Peyer's patch (tissue), 4 donors: ENCODE measurements at regions not wholly inside any gene's neighbourhood (a gene's known extent, or its start where the extent isn't known, plus 50 kb on each side); places are given as distances from the start of the nearest gene placed in this dataset.

Experiments used
- DNase-seq, 3 donors: peaks; one replicate each; pipeline ENCODE4 v3.0.0-alpha.2; 2017 to 2019
- H3K27ac ChIP-seq, 4 donors: fragments of 200-600 bp; sonication (generic); one replicate each; pipeline ENCODE4 v1.5.1; 2016 to 2019
- H3K27me3 ChIP-seq, 2 donors: fragments of 200-600 bp; sonication (generic); one replicate each; pipeline ENCODE4 v1.5.1; 2019
- H3K36me3 ChIP-seq, 3 donors: fragments of 200-600 bp; sonication (generic); one replicate each; pipeline ENCODE4 v1.5.1; 2016 to 2019
- H3K4me1 ChIP-seq, 4 donors: fragments of 200-600 bp; sonication (generic); one replicate each; pipeline ENCODE4 v1.5.1; 2016 to 2019
- H3K4me3 ChIP-seq, 4 donors: fragments of 200-600 bp; sonication (generic); 1 replicate in 3 of 4; 2 replicates in 1 of 4; pipeline ENCODE4 v1.5.1; 2016 to 2019; ENCODE audit warnings: mild to moderate bottlenecking in 1 of 4
- H3K9me3 ChIP-seq, 4 donors: fragments of 200-600 bp; sonication (generic); one replicate each; pipeline ENCODE4 v1.5.1; 2016 to 2019; ENCODE audit warnings: mild to moderate bottlenecking in 1 of 4
- POLR2A ChIP-seq, 2 donors: fragments of 450-650 bp; IDR thresholded peaks; one replicate each; pipeline ENCODE4 v1.5.1; 2017; ENCODE audit warnings: antibody characterized with exemption in 2 of 2, mild to moderate bottlenecking in 2 of 2, moderate library complexity in 2 of 2
- TF ChIP-seq, protein P1 (sequence below), 6 experiments: fragments of 450-650 bp in 4 of 6; fragments of 200-600 bp in 2 of 6; sonication (generic) in 1 of 6; IDR thresholded peaks; one replicate each; pipeline ENCODE4 v1.5.1; 2017 to 2019; ENCODE audit warnings: antibody characterized with exemption in 6 of 6, mild to moderate bottlenecking in 3 of 6, moderate library complexity in 1 of 6

- Histone ChIP-seq H3K27me3 (no peaks in the 10 kb centered on the region), H3K9me3 (no peaks in the 10 kb centered on the region), H3K36me3 (no peaks in the 10 kb centered on the region), H3K27ac (no peak overlapping the region), H3K4me1 (no peaks in the 10 kb centered on the region), H3K4me3 (no peak overlapping the region)
- no peak for DNase-seq
- TF ChIP-seq, protein P1, sequence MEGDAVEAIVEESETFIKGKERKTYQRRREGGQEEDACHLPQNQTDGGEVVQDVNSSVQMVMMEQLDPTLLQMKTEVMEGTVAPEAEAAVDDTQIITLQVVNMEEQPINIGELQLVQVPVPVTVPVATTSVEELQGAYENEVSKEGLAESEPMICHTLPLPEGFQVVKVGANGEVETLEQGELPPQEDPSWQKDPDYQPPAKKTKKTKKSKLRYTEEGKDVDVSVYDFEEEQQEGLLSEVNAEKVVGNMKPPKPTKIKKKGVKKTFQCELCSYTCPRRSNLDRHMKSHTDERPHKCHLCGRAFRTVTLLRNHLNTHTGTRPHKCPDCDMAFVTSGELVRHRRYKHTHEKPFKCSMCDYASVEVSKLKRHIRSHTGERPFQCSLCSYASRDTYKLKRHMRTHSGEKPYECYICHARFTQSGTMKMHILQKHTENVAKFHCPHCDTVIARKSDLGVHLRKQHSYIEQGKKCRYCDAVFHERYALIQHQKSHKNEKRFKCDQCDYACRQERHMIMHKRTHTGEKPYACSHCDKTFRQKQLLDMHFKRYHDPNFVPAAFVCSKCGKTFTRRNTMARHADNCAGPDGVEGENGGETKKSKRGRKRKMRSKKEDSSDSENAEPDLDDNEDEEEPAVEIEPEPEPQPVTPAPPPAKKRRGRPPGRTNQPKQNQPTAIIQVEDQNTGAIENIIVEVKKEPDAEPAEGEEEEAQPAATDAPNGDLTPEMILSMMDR (IDR thresholded peaks at IDR 0.05), result no peak
- no peak for TF ChIP-seq POLR2A (IDR thresholded peaks at IDR 0.05)
These were observed 89.8 kb upstream of the PODXL start for GRCh38 chr7:131646203-131646602.

DNA sequence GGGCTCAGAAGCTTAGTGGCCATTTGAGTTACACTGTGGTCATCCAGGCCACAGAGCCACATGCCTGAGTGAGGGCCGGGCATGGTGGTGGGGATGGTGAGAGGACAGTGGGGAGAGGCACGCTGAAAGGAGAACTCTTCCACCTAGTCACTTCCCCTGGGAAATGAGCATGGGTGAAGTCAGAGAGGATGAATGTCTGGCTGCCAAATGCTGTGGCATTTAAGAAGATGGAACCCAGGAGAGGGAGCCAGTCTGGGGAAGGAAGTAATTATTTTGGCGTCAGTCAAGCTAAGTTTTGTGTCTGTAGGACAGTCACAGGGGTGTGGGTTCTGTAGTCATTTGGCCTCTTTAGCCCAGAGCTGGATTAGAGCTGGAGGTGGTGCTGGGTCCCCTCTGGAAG is 86.0 kb upstream of the PODXL start:
- no peak for DNase-seq
- no peak overlapping the region for H3K27ac ChIP-seq
- H3K9me3 ChIP-seq, result no peaks in the 10 kb centered on the region
- H3K4me1 ChIP-seq, result no peaks in the 10 kb centered on the region
- H3K36me3 ChIP-seq, result no peaks in the 10 kb centered on the region
- H3K4me3 ChIP-seq, result no peak overlapping the region
- TF ChIP-seq, protein P1 (IDR thresholded peaks at IDR 0.05), result no peak
- TF ChIP-seq POLR2A (IDR thresholded peaks at IDR 0.05), result no peak
- H3K27me3 ChIP-seq, result no peaks in the 10 kb centered on the region

DNA sequence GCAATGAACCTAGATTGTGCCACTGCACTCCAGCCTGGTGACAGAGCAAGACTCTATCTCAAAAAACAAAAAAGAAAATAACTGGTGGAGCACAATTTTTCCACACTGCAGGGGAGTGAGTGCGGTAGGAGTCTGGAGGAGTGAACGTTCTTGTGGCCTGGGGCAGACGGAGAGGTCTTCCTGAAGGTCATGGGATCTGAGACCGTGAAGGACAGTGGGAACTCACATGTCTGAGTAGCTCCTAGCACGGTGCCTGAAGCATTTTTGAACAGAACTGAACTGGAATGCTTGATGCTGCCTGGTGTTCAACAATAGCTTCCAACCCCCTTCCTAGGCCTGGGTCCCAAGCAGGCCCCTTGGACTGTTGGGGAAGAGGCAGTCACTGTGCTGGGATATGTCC is 84.3 kb upstream of the PODXL start:
- no peak overlapping the region for H3K27ac ChIP-seq
- no peak for DNase-seq
- no peak overlapping the region for H3K4me3 ChIP-seq
- no peaks in the 10 kb centered on the region for H3K27me3 ChIP-seq
- no peaks in the 10 kb centered on the region for H3K4me1 ChIP-seq
- no peaks in the 10 kb centered on the region for H3K36me3 ChIP-seq
- no peaks in the 10 kb centered on the region for H3K9me3 ChIP-seq
- no peak for TF ChIP-seq POLR2A (IDR thresholded peaks at IDR 0.05)
- TF ChIP-seq, protein P1 (IDR thresholded peaks at IDR 0.05), result no peak

DNA sequence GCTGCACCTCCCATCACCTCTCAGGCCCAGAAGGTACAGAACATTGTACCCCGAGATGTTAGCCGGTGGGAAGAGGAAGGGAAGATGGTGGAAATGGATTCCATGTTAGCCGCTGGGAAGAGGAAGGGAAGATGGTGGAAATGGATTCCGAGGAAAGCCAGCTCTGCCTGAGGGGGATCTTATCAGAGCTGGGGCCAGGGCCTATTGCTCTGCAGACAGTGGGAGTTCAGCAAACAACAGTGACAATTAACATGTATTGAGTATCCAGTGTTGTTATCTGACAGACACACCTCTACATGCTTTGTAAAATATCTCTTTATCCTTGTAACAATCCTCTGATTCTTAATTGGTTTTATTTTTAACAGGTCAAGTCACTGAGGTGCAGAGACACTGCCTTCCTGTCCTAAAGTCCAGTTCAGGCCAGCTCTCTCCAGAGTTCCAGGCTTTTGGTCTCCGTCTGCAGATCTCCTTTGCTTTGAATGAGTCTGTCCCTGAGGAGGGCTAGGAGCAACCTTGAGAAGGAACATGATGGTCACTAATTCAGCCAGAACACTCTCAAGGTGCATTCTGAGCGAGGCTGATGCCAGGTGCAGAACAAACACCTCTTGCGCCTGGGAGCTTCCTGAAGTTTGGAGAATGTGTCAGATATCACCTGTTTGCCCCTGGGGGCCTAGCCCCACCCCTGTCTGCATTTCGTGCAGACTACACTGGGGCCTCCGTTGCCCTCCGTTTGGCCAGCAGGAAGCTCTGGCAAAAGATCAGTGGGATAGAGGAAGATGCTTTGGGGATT is 82.4 kb upstream of the PODXL start:
- Histone ChIP-seq H3K36me3 (no peaks in the 10 kb centered on the region), H3K27me3 (no peaks in the 10 kb centered on the region), H3K9me3 (no peaks in the 10 kb centered on the region), H3K4me3 (no peak overlapping the region), H3K27ac (no peak overlapping the region), H3K4me1 (no peaks in the 10 kb centered on the region)
- no peak for DNase-seq
- no peak for TF ChIP-seq POLR2A (IDR thresholded peaks at IDR 0.05)
- TF ChIP-seq, protein P1 (IDR thresholded peaks at IDR 0.05), result no peak

DNA sequence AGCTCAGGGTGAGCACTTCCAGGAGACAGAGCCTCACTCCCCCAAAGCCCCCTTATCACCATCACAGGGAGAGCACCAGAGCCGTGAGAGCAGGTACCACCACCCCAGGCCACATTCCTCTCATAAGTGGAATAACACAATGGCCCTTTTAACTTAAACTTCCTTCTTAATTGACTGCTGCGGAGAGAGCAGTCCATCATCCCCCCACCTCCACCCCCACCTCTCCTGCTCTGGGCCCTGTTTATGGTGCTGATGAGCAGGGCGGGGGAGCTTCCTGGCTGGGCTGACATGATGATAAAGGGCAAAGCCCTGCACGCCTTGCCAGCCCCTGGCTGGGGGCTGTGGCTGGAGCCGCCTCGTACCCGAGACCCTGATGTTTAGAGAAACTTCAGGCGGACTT is 81.4 kb upstream of the PODXL start:
- Histone ChIP-seq H3K9me3 (no peaks in the 10 kb centered on the region), H3K27ac (no peak overlapping the region), H3K4me1 (no peaks in the 10 kb centered on the region), H3K27me3 (no peaks in the 10 kb centered on the region), H3K36me3 (no peaks in the 10 kb centered on the region), H3K4me3 (no peak overlapping the region)
- no peak for TF ChIP-seq POLR2A (IDR thresholded peaks at IDR 0.05)
- TF ChIP-seq, protein P1 (IDR thresholded peaks at IDR 0.05), result no peak
- no peak for DNase-seq
